ENCODE measurements at regions not wholly inside any gene's neighbourhood (a gene's known extent, or its start where the extent isn't known, plus 50 kb on each side); places are given as distances from the start of the nearest gene placed in this dataset.

- H3K4me1 ChIP-seq (ENCODE audit: control insufficient read depth, insufficient read depth, low read length): peaks cover 14% of the 10 kb centered on the region
- no peak overlapping the region for H3K9ac ChIP-seq (ENCODE audit: low read length)
- no peaks in the 10 kb centered on the region for H3K9me3 ChIP-seq (ENCODE audit: control insufficient read depth, insufficient read depth, low read depth, low read length)
- no peaks in the 10 kb centered on the region for H3K36me3 ChIP-seq (ENCODE audit: control insufficient read depth, insufficient read depth, low read length)
- H3K27me3 ChIP-seq (ENCODE audit: control insufficient read depth, insufficient read depth, low read length): no peaks in the 10 kb centered on the region
- no peak overlapping the region for H3K27ac ChIP-seq (ENCODE audit: low read depth, low read length)
- no peak overlapping the region for H3K4me3 ChIP-seq (ENCODE audit: low read depth, low read length)
These were observed 207.0 kb downstream of the PHETA1 start for GRCh38 chr12:111161898-111162297.

GRCh38 chr12:111160350-111161241, 208.3 kb downstream of the PHETA1 start:
- Histone ChIP-seq H3K9ac (ENCODE audit: low read length) (no peak overlapping the region), H3K27me3 (ENCODE audit: control insufficient read depth, insufficient read depth, low read length) (no peaks in the 10 kb centered on the region), H3K36me3 (ENCODE audit: control insufficient read depth, insufficient read depth, low read length) (no peaks in the 10 kb centered on the region), H3K27ac (ENCODE audit: low read depth, low read length) (no peak overlapping the region), H3K9me3 (ENCODE audit: control insufficient read depth, insufficient read depth, low read depth, low read length) (no peaks in the 10 kb centered on the region), H3K4me1 (ENCODE audit: control insufficient read depth, insufficient read depth, low read length) (peaks cover 14% of the 10 kb centered on the region), H3K4me3 (ENCODE audit: low read depth, low read length) (no peak overlapping the region)

- Histone ChIP-seq H3K27me3 (ENCODE audit: control insufficient read depth, insufficient read depth, low read length) (no peaks in the 10 kb centered on the region), H3K4me1 (ENCODE audit: control insufficient read depth, insufficient read depth, low read length) (peaks cover 21% of the 10 kb centered on the region), H3K36me3 (ENCODE audit: control insufficient read depth, insufficient read depth, low read length) (no peaks in the 10 kb centered on the region), H3K4me3 (ENCODE audit: low read depth, low read length) (no peak overlapping the region), H3K9ac (ENCODE audit: low read length) (no peak overlapping the region), H3K9me3 (ENCODE audit: control insufficient read depth, insufficient read depth, low read depth, low read length) (no peaks in the 10 kb centered on the region), H3K27ac (ENCODE audit: low read depth, low read length) (no peak overlapping the region)
These were observed 209.9 kb downstream of the PHETA1 start for GRCh38 chr12:111158992-111159391.

GRCh38 chr12:111157486-111157885, 211.4 kb downstream of the PHETA1 start:
- Histone ChIP-seq H3K36me3 (ENCODE audit: control insufficient read depth, insufficient read depth, low read length) (no peaks in the 10 kb centered on the region), H3K27me3 (ENCODE audit: control insufficient read depth, insufficient read depth, low read length) (no peaks in the 10 kb centered on the region), H3K9ac (ENCODE audit: low read length) (no peak overlapping the region), H3K4me3 (ENCODE audit: low read depth, low read length) (no peak overlapping the region), H3K9me3 (ENCODE audit: control insufficient read depth, insufficient read depth, low read depth, low read length) (no peaks in the 10 kb centered on the region), H3K4me1 (ENCODE audit: control insufficient read depth, insufficient read depth, low read length) (peaks cover 25% of the 10 kb centered on the region), H3K27ac (ENCODE audit: low read depth, low read length) (no peak overlapping the region)

GRCh38 chr12:111156304-111156703, 212.6 kb downstream of the PHETA1 start:
- H3K9ac ChIP-seq (ENCODE audit: low read length): no peak overlapping the region
- H3K27me3 ChIP-seq (ENCODE audit: control insufficient read depth, insufficient read depth, low read length): no peaks in the 10 kb centered on the region
- no peaks in the 10 kb centered on the region for H3K9me3 ChIP-seq (ENCODE audit: control insufficient read depth, insufficient read depth, low read depth, low read length)
- H3K27ac ChIP-seq (ENCODE audit: low read depth, low read length): no peak overlapping the region
- H3K36me3 ChIP-seq (ENCODE audit: control insufficient read depth, insufficient read depth, low read length): no peaks in the 10 kb centered on the region
- no peak overlapping the region for H3K4me3 ChIP-seq (ENCODE audit: low read depth, low read length)
- H3K4me1 ChIP-seq (ENCODE audit: control insufficient read depth, insufficient read depth, low read length): peaks cover 25% of the 10 kb centered on the region

- no peaks in the 10 kb centered on the region for H3K36me3 ChIP-seq (ENCODE audit: control insufficient read depth, insufficient read depth, low read length)
- no peaks in the 10 kb centered on the region for H3K9me3 ChIP-seq (ENCODE audit: control insufficient read depth, insufficient read depth, low read depth, low read length)
- no peak overlapping the region for H3K27ac ChIP-seq (ENCODE audit: low read depth, low read length)
- peaks cover 18% of the 10 kb centered on the region for H3K4me1 ChIP-seq (ENCODE audit: control insufficient read depth, insufficient read depth, low read length)
- H3K4me3 ChIP-seq (ENCODE audit: low read depth, low read length): no peak overlapping the region
- H3K9ac ChIP-seq (ENCODE audit: low read length): no peak overlapping the region
- H3K27me3 ChIP-seq (ENCODE audit: control insufficient read depth, insufficient read depth, low read length): no peaks in the 10 kb centered on the region
These were observed 213.4 kb downstream of the PHETA1 start for GRCh38 chr12:111155521-111155920.

- H3K27me3 ChIP-seq (ENCODE audit: control insufficient read depth, insufficient read depth, low read length): no peaks in the 10 kb centered on the region
- no peak overlapping the region for H3K27ac ChIP-seq (ENCODE audit: low read depth, low read length)
- no peaks in the 10 kb centered on the region for H3K9me3 ChIP-seq (ENCODE audit: control insufficient read depth, insufficient read depth, low read depth, low read length)
These were observed 213.9 kb downstream of the PHETA1 start for GRCh38 chr12:111155020-111155419.

GRCh38 chr12:111154147-111154834, 214.6 kb downstream of the PHETA1 start:
- Histone ChIP-seq H3K4me3 (ENCODE audit: low read depth, low read length) (no peak overlapping the region), H3K27me3 (ENCODE audit: control insufficient read depth, insufficient read depth, low read length) (no peaks in the 10 kb centered on the region), H3K9me3 (ENCODE audit: control insufficient read depth, insufficient read depth, low read depth, low read length) (no peaks in the 10 kb centered on the region), H3K9ac (ENCODE audit: low read length) (no peak overlapping the region), H3K4me1 (ENCODE audit: control insufficient read depth, insufficient read depth, low read length) (peaks cover 11% of the 10 kb centered on the region), H3K27ac (ENCODE audit: low read depth, low read length) (no peak overlapping the region), H3K36me3 (ENCODE audit: control insufficient read depth, insufficient read depth, low read length) (no peaks in the 10 kb centered on the region)

More at GRCh38 chr12:111155020-111155419, 213.9 kb downstream of the PHETA1 start:
- H3K4me3 ChIP-seq (ENCODE audit: low read depth, low read length): no peak overlapping the region
- no peak overlapping the region for H3K9ac ChIP-seq (ENCODE audit: low read length)
- H3K4me1 ChIP-seq (ENCODE audit: control insufficient read depth, insufficient read depth, low read length): peaks cover 13% of the 10 kb centered on the region
- H3K36me3 ChIP-seq (ENCODE audit: control insufficient read depth, insufficient read depth, low read length): no peaks in the 10 kb centered on the region

- Histone ChIP-seq H3K27me3 (ENCODE audit: control insufficient read depth, insufficient read depth, low read length) (no peaks in the 10 kb centered on the region), H3K9me3 (ENCODE audit: control insufficient read depth, insufficient read depth, low read depth, low read length) (no peaks in the 10 kb centered on the region), H3K4me3 (ENCODE audit: low read depth, low read length) (no peak overlapping the region), H3K27ac (ENCODE audit: low read depth, low read length) (no peak overlapping the region), H3K4me1 (ENCODE audit: control insufficient read depth, insufficient read depth, low read length) (peaks cover 11% of the 10 kb centered on the region), H3K9ac (ENCODE audit: low read length) (no peak overlapping the region), H3K36me3 (ENCODE audit: control insufficient read depth, insufficient read depth, low read length) (no peaks in the 10 kb centered on the region)
These were observed 216.3 kb downstream of the PHETA1 start for GRCh38 chr12:111152561-111152960.

- peaks cover 11% of the 10 kb centered on the region for H3K4me1 ChIP-seq (ENCODE audit: control insufficient read depth, insufficient read depth, low read length)
- no peak overlapping the region for H3K4me3 ChIP-seq (ENCODE audit: low read depth, low read length)
- H3K9me3 ChIP-seq (ENCODE audit: control insufficient read depth, insufficient read depth, low read depth, low read length): no peaks in the 10 kb centered on the region
- no peaks in the 10 kb centered on the region for H3K36me3 ChIP-seq (ENCODE audit: control insufficient read depth, insufficient read depth, low read length)
- H3K27me3 ChIP-seq (ENCODE audit: control insufficient read depth, insufficient read depth, low read length): no peaks in the 10 kb centered on the region
- no peak overlapping the region for H3K9ac ChIP-seq (ENCODE audit: low read length)
- H3K27ac ChIP-seq (ENCODE audit: low read depth, low read length): no peak overlapping the region
These were observed 217.7 kb downstream of the PHETA1 start for GRCh38 chr12:111150921-111151840.

Data from HUES6 (cell line).